Mammary epithelial cell (primary cell): ENCODE measurements at regions not wholly inside any gene's neighbourhood (a gene's known extent, or its start where the extent isn't known, plus 50 kb on each side); places are given as distances from the start of the nearest gene placed in this dataset.

Experiments used
- EZH2 ChIP-seq: IDR thresholded peaks from 2 replicates; pipeline ENCODE4 v1.6.1; 2012; ENCODE audit warnings: low read length, inconsistent platforms, borderline replicate concordance
- TF ChIP-seq, protein P1 (sequence below), 2 donors: IDR thresholded peaks in 1 of 2; conservative IDR thresholded peaks in 1 of 2; 2 replicates each; pipeline ENCODE4 v1.5.1; 2011 to 2012; ENCODE audit warnings: inconsistent platforms in 2 of 2, low read length in 2 of 2, mild to moderate bottlenecking in 2 of 2, control low read depth in 1 of 2, low read depth in 1 of 2; ENCODE audit not compliant: insufficient read depth in 1 of 2; ENCODE audit errors: extremely low read depth in 1 of 2

DNA sequence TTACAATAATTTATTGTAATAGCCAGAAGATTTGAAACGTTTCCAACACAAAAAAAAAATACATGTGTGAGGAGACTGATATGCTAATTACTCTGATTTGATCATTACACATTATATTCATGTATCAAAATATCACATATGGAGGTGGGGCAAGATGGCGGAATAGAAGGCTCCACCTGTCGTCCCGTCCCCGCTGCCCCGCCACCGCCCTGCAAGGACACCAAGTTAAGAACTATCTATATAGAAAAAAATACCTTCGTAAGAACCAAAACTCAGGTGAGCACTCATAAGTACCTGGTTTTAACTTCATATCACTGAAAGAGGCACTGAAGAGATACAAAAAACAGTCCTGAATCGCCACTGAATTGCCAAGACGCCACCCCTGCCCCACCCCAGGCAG lies 60.9 kb upstream of the SCRG1 start:
- TF ChIP-seq, protein P1, sequence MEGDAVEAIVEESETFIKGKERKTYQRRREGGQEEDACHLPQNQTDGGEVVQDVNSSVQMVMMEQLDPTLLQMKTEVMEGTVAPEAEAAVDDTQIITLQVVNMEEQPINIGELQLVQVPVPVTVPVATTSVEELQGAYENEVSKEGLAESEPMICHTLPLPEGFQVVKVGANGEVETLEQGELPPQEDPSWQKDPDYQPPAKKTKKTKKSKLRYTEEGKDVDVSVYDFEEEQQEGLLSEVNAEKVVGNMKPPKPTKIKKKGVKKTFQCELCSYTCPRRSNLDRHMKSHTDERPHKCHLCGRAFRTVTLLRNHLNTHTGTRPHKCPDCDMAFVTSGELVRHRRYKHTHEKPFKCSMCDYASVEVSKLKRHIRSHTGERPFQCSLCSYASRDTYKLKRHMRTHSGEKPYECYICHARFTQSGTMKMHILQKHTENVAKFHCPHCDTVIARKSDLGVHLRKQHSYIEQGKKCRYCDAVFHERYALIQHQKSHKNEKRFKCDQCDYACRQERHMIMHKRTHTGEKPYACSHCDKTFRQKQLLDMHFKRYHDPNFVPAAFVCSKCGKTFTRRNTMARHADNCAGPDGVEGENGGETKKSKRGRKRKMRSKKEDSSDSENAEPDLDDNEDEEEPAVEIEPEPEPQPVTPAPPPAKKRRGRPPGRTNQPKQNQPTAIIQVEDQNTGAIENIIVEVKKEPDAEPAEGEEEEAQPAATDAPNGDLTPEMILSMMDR (conservative IDR thresholded peaks at IDR 0.05 in 1 of 2, IDR thresholded peaks at IDR 0.05 in 1 of 2; ENCODE audit: extremely low read depth in 1 of 2, insufficient read depth in 1 of 2, low read depth in 1 of 2, low read length in 2 of 2), result no peak
- no peak for TF ChIP-seq EZH2
